HG02610 (cell line): ENCODE measurements at regions not wholly inside any gene's neighbourhood (a gene's known extent, or its start where the extent isn't known, plus 50 kb on each side); places are given as distances from the start of the nearest gene placed in this dataset.
"Not testable (repeated sequence)": the region's sequence is repeated elsewhere in the genome, so short reads cannot be mapped to it uniquely, and the experiment has no call there.

Experiments
- ATAC-seq: cut with Tn5 transposase; IDR thresholded peaks from one replicate; pipeline ENCODE4 v1.9.1; 2021; ENCODE audit warnings: mild to moderate bottlenecking, moderate library complexity; ENCODE audit not compliant: unreplicated experiment

- ATAC-seq, result not testable (repeated sequence)
Observed at GRCh38 chrX:10469-11458, 270.4 kb upstream of the PLCXD1 start.

DNA sequence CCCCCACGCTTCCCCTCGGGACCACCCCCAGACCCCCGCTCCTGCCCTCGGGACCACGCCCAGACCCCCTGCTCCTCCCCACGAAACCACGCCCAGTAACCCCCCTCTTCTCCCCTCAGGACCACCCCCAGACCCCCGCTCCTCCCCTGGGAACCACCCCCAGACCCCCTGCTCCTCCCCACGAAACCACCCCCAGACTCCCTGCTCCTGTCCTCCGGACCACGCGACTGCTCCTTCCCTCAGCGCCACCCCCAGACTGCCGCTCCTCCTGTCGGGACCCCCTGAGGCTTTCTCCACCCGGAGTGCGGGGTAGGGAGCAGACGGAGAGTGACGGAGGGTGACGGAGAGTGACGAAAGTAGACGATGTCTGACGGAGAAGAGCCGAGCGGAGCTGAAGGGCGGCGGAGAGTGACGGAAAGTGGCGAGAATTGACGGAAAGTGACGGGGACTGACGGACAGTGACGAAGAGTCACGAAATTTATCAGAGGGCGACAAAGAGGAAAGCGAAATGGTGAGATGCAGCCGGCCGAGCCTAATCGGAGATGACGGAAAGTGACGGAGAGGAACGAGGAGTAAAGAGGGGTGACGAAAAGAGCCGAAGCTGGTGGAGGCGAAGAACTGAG is 267.2 kb upstream of the PLCXD1 start:
- ATAC-seq, result peak; percentile 75

DNA sequence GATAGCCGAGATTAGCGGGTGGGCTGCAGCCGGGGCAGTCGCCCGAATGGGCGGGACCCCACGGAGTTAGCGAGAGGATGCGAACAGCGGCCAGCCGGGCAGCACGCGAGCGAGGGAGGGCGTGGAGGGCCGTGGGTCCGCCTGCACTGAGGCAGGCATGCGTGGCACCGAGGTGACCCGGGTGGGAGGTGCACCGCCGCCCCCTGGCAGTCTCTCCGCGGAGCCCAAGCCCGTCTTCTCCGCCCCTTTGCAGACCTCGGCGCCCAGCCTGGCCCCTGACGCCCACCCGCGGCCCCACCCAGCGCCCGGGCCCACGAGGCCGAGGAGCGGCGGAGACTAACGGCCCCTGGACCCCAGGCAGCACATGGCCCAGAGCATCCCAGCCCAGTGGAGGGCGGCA is 266.7 kb upstream of the PLCXD1 start:
- ATAC-seq, result peak; percentile 15

GRCh38 chrX:18768-19454 is 262.3 kb upstream of the PLCXD1 start:
- ATAC-seq, result peak; percentile 83

GRCh38 chrX:19455-19827 is 261.7 kb upstream of the PLCXD1 start:
- peak; percentile 12 for ATAC-seq

DNA sequence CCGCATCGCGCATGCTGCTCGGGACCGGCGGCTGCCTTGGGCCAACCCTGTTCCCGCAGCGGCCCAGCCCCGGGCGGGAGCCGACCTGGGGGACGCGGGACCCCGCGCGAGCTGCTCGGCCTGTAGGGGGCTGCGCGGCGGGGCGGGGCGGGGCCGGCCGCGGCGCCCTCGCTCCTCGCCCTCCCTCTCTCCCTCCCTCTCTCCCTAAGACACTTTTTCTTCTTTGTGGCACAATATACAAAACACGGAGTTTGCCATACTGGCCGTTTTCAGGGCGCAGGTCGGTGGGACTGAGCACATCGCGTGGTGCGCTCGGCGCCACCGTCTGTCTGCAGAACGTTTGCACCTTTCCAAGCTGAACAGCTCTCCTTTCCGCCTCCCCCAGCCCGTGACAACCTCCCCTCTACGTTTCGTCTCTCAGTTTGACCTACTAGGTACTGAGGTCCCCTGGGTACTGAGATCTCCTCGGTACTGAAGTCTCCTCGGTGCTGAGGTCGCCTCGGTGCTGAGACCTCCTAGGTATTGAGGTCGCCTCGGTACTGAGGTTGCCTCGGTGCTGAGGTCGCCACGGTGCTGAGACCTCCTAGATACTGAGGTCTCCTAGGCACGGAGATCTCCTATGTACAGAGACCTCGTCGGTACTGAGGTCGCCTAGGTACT is 261.1 kb upstream of the PLCXD1 start:
- no peak for ATAC-seq

GRCh38 chrX:24139-24538 is 257.0 kb upstream of the PLCXD1 start:
- ATAC-seq, result not testable (repeated sequence)
